ENCODE measurements at regions not wholly inside any gene's neighbourhood (a gene's known extent, or its start where the extent isn't known, plus 50 kb on each side); places are given as distances from the start of the nearest gene placed in this dataset.

DNA sequence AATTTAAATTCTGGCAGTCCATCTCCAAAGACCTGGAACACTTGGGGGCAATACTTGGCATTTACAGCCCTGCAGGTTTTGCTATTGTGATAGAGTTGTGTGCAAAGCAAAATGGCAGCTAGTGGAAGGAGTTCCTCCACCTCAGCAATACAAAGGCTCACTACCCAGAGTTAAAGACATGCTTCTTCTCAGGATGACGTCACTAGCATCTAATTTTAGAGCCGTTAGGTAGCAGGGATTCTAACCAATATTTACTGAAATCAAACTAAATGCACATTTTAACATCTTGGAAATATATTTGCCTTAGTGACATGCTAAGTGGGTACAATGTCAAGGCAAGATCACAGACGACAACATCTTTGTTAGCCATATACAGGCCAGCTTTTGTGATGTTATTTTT is 261.6 kb downstream of the MAN2A1 start:
- no peak overlapping the region for H3K4ac ChIP-seq (ENCODE audit: low read depth, low read length)
- H2AK5ac ChIP-seq (ENCODE audit: insufficient read length, low read length), result no peak overlapping the region
- Mint-ChIP-seq H3K4me3 (no peak overlapping the region), H3K27me3 (ENCODE audit: low read depth) (no peaks in the 10 kb centered on the region), H3K4me1 (0 out of 4 replicates have a peak, but pooled peaks cover 0 to 5% of the 10 kb centered on the region in 2 experiments), H3K36me3 (ENCODE audit: insufficient read depth in 1 of 3, low read depth in 3 of 3) (no peaks in the 10 kb centered on the region), H3K9me3 (no peaks in the 10 kb centered on the region), H3K27ac (no peak overlapping the region)
- H2AFZ ChIP-seq (ENCODE audit: low read length), result no peak overlapping the region
- H3K23ac ChIP-seq (ENCODE audit: insufficient read length, low read depth, low read length), result no peak overlapping the region
- no peaks in the 10 kb centered on the region for H3K23me2 ChIP-seq (ENCODE audit: insufficient read length, low read depth, low read length, poor library complexity, severe bottlenecking)
- no peak overlapping the region for H3K14ac ChIP-seq (ENCODE audit: insufficient read depth, low read length)
- no peaks in the 10 kb centered on the region for H3K9me3 ChIP-seq (ENCODE audit: control insufficient read depth, low read depth, low read length)
- H2BK120ac ChIP-seq (ENCODE audit: low read depth, low read length, poor library complexity, severe bottlenecking), result no peak overlapping the region
- H4K20me1 ChIP-seq (ENCODE audit: control insufficient read depth, insufficient read depth, insufficient read length), result no peaks in the 10 kb centered on the region
- H3K9ac ChIP-seq (ENCODE audit: extremely low read depth, insufficient read length, low read length), result no peak overlapping the region
- no peak overlapping the region for H3K18ac ChIP-seq (ENCODE audit: insufficient read length, low read depth, low read length)
- no peak overlapping the region for H4K91ac ChIP-seq (ENCODE audit: insufficient read length, low read depth, low read length)
- TF ChIP-seq, protein P1, sequence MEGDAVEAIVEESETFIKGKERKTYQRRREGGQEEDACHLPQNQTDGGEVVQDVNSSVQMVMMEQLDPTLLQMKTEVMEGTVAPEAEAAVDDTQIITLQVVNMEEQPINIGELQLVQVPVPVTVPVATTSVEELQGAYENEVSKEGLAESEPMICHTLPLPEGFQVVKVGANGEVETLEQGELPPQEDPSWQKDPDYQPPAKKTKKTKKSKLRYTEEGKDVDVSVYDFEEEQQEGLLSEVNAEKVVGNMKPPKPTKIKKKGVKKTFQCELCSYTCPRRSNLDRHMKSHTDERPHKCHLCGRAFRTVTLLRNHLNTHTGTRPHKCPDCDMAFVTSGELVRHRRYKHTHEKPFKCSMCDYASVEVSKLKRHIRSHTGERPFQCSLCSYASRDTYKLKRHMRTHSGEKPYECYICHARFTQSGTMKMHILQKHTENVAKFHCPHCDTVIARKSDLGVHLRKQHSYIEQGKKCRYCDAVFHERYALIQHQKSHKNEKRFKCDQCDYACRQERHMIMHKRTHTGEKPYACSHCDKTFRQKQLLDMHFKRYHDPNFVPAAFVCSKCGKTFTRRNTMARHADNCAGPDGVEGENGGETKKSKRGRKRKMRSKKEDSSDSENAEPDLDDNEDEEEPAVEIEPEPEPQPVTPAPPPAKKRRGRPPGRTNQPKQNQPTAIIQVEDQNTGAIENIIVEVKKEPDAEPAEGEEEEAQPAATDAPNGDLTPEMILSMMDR (conservative IDR thresholded peaks at IDR 0.05), result no peak
- no peaks in the 10 kb centered on the region for H3K79me1 ChIP-seq (ENCODE audit: insufficient read depth, low read depth, low read length, poor library complexity, severe bottlenecking)
- H3K27me3 ChIP-seq (ENCODE audit: insufficient read depth, low read length), result no peaks in the 10 kb centered on the region
- no peaks in the 10 kb centered on the region for H3K4me1 ChIP-seq (ENCODE audit: insufficient read depth, low read length)
- no peak for DNase-seq
- H3K4me2 ChIP-seq (ENCODE audit: insufficient read depth, insufficient read length, low read length), result no peak overlapping the region
- no peak overlapping the region for H4K8ac ChIP-seq (replicated peaks; ENCODE audit: insufficient read length, low read depth, low read length)
- H2BK5ac ChIP-seq (ENCODE audit: insufficient read length, low read length), result no peak overlapping the region
- no peaks in the 10 kb centered on the region for H3K79me2 ChIP-seq (ENCODE audit: insufficient read depth, low read length)
- no peak overlapping the region for H3T11ph ChIP-seq (ENCODE audit: low read length)
- WGBS (ENCODE audit: extremely low coverage, insufficient read length, low lambda C conversion rate), result no CpG with 5 or more reads among the region's 3 CpGs
- no peak overlapping the region for H3K56ac ChIP-seq (ENCODE audit: insufficient read length, low read depth, low read length)
- H3K27ac ChIP-seq (ENCODE audit: insufficient read length, low read depth, low read length), result no peak overlapping the region
- no peak overlapping the region for H4K5ac ChIP-seq (ENCODE audit: insufficient read length, low read depth, low read length)
- no peak overlapping the region for H2BK15ac ChIP-seq (ENCODE audit: low read depth, low read length)
- no peak overlapping the region for H2BK20ac ChIP-seq (ENCODE audit: low read depth, low read length, poor library complexity, severe bottlenecking)
- H2BK12ac ChIP-seq (ENCODE audit: insufficient read length, low read depth, low read length), result no peak overlapping the region

All from H9 (cell line).